ENCODE measurements at regions not wholly inside any gene's neighbourhood (a gene's known extent, or its start where the extent isn't known, plus 50 kb on each side); places are given as distances from the start of the nearest gene placed in this dataset.
"Not testable (repeated sequence)": the region's sequence is repeated elsewhere in the genome, so short reads cannot be mapped to it uniquely, and the experiment has no call there.

DNA sequence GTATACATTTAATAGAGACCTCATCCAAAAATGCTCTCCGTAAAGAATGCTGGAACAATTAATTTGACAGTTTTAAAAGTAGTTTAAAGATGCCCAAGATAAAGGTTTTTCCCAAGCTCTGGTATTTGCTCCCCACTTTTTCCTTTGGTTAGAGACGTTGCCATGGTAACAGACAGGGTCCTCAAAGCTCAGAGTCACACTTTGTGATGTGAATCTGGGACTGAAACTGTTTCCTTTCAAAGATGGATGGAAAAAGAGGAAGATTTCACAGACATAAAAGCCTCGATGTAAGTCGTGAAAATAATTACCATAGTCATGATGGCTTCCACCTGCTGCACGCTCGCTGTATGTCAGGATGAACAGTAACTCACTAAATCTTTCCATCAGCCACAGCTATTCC lies 229.5 kb downstream of the MSX2 start:
- DNase-seq: no peak

DNA sequence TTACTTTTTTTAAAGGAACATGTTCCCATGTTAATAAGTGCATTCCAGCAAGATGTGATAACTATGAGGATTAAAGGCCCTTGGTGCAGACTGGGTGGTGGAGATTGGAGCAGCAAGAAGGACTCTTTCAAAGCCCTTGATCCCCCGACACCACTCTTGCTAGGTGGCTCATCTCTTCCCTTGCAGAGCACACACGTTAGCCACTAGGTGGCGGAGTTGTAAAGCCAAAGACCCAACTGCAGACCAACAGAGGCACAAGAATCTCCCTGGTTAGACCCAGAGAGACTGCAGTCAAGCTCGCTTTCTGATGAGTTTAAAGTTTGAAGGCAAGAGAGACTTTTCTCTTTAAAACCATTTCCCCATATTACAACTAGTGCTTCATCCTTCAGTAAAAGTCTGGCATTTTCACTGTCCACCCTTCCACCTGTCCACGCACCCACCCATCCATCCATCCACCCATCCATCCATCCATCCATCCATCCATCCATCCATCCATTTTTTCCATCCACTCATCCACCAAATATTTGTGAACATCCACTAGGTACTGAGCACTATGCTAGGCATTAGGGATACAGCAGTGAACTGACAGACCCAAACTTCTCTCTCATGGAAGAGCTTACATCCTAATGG lies 226.9 kb downstream of the MSX2 start:
- DNase-seq: peak; percentile 25

DNA sequence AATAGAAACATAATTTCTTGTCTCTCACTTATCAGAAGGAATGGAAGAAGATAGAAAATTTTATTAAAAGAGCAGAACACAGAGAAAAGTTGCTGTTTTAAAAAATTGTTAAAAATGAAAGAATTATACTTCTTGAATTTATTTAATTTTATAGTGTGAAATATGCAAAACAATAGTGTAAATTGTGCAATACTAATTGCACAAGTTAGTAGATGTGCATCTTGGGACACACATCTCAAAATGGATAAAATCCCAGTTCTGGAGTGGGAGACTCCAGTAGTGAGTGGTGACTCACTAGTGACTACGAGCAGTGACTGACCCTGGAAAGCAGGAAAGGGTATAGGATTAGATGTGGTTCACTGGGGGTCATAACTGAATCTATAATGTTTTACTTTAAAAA lies 223.2 kb downstream of the MSX2 start:
- no peak for DNase-seq

DNA sequence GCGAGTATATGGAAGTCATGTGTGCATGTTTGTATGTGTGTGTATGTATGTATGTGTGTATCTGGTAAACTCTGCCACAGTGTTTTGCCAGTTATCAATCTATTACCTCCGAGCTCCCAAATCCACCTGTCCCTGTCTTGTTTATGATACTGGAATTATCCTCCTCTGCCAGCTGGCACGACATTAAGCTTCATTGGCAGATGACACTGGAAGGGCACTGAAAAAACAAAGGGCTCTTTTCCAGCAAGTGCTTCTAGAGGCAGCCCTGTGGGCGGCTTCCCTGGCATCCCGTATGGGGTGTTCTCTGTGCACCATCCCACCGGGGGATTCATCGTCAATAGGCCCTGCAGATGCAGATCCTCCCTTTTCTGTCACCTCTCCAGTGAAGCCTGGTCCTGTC lies 221.5 kb downstream of the MSX2 start:
- DNase-seq: no peak

DNA sequence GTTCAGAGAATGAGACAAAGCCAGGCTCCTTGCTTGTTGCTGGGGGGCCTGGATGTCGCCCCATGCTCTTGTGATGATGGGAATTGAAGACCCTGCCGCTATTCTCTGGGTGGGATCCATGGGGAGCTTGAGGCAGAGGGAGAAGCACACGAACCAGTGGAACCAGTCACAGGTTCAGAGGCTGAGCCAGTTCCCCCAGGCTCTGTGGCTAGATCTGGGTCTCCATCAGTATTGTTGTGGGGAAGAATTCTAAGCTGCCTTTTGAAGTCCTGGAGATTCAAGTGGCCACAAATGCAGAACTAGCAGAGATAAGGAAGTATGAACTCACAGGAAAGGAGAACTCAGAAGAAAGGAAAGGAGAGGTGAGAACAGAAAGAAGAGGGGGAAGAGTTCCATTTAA lies 219.4 kb downstream of the MSX2 start:
- no peak for DNase-seq

DNA sequence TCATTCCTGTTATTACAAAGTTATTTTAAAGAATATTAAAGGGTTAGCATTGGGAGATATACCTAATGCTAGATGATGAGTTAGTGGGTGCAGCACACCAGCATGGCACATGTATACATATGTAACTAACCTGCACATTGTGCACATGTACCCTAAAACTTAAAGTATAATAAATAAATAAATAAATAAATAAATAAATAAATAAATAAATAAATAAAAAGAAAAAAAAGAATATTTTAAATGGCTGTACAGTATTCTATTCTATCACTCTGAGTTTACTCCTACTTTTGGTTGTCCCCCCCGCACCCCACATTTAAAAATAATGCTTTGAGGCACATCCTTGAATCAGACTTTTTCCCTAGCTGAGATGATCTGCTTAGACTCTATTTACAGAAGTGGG lies 218.6 kb downstream of the MSX2 start:
- DNase-seq: not testable (repeated sequence)

DNA sequence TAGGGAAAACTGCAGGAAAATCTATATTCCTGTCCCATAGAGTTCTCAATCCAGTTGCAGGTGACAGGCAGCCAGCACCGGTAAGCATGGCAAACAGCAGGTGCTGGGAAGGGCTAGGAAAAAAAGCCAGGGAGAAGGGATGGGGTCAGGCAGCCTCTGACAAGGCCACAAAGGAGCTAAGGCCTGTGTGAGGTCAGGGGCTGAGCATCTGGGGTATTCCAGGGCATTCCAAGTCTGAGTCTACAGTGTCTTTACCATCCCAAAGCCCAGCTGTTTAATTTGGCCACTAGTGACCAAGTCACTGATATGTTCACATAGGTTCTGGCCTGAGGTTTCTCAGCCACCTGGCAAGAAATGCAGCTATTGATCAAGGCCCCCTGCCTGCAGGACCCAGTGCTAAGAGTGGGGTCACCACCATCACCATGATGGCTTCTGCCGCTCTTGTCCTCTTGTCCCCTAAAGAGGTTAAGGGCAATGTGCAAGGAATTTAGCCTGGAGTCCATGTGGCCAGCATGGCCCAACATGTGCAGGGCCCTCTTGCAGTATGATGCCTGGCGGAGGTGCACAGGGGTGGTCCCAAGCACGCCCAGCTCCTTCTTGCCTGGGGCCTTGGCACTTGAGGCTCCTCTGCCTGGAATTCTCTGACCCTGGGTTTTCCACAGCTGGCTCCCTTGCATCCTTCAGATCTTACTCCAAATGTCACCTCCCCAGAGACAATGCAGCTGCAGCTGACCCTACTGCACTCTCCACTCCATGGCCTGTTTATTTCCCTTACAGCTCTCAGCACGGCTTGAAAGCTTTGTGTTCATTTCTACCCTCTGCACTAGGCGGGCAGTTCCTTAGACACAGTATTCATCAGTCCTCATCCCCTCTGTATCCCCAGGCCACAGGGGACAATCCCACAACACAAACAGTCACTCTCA lies 213.1 kb downstream of the MSX2 start:
- DNase-seq: no peak

DNA sequence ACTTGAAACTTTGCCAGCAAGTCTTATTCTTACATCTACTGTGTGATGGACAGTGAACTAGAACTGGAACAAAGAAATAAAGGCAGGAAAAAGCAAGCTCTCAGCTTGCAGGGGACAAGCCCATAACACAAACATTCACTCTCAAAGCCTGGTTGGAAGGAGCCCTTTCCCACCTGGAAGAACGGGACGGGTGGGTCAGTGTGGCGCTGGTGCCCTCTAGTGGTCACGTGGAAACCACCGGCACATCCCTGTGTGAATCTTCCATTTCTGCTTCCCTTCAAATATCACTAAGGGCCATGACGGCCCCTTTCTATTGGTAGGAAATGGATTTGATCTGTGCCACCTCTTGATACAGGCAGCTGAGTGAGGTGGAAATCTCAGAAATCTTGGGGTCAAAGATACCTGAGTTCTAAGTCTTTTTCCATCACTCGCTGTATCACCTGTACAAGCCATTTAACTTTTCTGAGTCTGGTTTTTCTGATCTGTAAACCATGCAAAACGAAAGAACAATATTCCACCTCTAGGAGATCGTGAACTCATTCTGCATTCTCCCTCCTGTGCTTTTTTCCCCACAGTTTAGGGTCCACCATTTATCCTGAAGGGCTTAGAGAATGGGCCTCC lies 211.6 kb downstream of the MSX2 start:
- DNase-seq: peak; percentile 12

DNA sequence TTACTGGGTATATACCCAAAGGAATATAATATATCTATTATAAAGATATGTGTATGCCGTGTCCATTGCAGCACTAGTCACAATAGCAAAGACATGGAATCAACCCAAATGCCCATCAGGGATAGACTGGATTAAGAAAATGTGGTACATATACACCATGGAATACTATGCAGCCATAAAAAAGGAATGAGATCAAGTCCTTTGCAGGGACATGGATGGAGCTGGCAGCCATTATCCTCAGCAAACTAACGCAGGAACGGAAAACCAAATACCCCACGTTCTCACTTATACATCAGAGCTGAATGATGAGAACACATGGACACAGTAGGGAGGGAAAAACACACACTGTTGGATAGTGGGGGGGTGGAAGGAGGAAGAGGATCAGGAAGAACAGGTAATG lies 206.7 kb downstream of the MSX2 start:
- DNase-seq: not testable (repeated sequence)

DNA sequence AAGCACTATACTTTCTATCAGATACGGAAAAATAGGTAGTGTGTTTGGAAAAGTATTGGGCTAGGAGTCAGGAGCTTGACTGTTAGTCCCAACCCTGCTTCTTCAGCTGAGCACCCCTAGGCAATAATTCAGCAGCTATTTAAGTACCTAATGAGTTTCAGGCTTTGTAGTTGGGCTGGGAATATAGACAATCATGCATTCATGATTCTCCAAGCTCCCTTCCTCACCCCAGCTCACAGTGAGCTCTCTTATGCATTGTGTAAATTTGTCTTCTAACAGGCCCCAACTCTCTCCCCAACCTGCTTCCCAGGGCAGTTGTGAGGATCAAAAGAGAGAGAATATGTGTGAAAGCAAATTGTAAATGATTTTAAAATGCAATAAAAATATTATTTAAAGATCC lies 201.2 kb downstream of the MSX2 start:
- DNase-seq: no peak

DNA sequence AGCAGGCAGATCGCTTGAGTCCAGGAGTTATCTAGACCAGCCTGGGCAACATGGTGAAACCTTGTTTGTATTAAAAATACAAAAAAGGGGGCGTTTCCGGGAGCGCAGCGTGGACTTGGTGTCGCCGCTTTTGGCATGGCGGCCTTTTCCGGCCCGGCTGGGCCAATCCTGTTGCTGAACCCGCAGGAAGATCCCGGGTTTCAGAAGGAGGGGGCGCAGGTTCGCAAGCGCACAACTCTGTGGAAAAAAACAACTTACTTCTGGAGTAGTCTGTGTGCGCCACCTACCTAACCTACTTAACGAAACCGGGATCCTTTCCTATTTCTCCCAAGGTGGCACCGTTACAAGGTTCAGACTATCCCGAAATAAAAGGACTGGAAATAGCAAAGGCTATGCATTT lies 198.6 kb downstream of the MSX2 start:
- no peak for DNase-seq

DNA sequence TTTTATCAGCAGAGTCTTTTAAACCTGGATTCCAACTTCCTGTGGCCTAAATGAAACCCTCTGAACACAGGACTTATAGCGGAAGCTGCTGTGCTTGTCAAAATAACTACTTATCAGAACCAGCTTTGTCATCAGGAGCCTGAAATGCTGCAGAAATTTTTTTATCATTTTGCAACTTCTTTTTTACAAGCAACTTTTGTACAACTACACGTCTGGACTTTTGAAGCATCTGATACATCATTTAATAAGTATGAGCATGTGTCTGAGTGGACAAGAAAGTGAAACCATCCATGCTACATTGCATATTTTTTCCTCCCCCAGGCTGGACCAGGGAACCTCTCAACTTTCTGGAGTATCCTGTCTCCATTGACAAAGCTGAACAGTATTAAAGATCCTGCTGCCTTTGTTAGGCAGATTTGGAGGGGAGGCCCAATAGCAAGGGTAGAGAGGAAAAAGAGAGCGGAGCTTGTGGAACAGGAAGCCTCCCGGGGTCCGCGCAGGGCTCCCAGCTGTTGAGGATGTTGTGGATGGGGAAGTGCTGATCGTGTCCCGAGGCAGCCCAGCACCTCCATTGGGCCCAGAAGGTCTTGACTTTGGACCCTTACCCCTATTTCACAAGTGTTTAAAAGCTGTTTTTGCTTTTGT lies 196.6 kb downstream of the MSX2 start:
- DNase-seq: no peak

DNA sequence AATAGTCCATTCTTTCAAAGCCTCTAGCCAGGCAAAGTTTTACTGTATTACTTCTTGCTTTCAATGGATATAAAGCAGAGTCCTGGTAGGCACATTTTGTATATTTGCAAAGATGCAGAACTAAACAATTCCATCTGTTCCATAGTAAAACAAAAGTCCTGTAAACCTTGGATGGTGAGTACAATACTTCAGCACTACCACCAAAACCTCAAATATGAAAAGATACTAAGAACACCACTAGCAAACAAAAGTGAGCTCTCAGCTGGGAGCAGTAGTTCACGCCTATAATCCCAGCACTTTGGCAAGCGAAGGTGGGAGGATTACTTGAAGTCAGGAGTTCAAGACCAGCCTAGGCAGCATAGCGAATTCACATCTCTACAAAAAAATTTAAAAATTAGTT lies 195.0 kb downstream of the MSX2 start:
- DNase-seq: no peak

DNA sequence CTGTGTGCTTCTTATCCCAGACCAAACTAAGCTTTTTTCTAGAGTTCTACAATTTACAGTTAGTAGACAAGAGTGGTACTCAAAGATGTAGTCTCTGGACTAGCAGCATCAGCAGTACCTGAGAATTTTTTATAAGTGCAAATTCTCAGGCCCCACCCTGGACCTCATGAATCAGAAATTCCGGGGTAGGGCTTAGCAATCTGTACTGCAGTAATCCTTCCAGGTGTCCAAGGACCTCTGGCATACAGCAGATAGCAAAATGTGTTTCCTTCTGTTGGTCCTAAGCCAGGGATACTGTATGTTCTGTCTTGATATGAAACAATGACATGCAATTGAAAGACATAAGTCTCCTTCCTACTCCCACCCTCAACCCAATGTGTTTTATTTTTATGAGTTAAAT lies 194.3 kb downstream of the MSX2 start:
- DNase-seq: no peak

DNA sequence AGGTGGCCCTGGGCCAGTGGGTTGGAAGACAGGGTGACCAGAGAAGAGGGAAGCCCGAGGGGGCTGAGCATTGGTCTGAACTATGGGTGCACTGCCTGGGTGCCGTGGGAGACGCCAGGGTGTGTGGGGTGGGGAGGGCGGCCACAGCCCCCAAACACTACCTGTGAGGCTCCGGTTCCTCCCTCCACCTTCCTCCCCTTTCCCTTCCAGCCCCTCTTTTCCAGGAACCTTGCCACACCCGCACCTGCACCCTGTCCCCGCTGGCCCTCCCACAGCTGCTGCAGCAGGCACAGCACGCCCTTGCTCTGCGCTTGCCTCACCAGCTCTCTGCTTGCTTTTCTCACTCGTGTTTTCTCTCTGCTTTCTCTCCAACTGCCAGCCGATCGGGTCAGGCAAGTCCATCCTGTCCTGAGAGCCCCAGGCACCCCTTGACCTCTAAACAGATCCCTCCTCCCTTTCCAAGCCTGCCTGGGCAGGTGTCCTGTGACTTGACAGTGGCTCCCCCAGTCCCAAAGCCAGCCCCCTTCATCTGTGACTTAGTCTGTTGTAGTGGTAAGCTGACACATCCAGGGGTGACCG lies 193.7 kb downstream of the MSX2 start:
- no peak for DNase-seq

DNA sequence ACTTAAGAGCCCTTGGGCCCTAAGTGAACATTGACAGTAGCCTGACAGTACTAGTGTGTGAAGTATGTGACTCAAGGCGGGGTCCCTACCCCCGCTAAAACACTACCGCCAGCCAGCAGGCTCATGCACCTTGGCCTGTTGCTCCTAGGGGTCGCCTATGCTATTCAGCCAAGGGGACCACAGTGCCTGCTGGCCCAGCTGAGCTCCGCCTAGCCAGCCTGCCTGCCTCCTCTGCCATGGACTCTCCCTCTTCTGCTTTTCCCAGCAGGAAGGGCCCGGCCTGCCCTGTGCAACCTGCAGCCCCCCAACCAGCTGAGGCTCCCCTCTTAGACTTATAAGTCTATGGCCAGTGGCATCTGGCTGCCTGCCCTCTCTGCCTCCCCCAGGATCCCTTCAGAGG lies 193.1 kb downstream of the MSX2 start:
- not testable (repeated sequence) for DNase-seq

DNA sequence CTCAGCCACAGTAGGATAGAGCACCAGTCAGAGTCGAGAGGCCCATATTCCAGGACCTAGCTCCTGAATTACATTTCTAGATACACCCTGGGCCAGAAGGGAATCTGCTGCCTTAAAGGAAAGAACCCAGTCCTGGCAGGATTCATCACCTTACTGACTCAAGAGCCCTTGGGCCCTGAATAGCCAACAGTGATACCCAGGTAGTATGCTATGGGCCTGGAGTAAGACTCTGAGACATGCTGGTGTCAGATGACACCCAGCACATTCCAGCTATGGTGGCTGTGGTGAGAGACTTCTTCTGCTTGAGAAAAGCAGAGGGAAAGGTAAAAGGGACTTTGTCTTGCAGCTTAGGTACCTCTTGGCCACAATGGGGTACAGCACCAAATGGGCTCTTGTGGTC lies 192.5 kb downstream of the MSX2 start:
- DNase-seq: not testable (repeated sequence)

DNA sequence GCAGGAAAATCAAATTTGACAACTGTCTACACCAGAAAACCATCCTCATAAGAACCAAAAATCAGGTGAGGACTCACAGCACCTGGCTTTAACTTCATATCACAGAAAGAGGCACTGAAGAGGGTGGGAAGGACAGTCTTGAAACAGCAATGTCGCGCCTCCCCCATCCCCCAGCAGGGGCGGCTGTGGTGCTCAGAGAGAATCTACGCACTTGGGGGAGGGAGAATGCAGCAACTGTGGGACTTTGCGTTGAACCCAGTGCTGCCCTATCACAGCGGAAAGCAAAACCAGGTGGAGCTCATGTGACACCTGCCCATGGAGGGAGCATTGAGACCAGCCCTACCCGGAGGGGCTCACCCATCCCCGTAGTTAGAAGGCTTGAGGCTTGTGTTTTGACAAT lies 191.8 kb downstream of the MSX2 start:
- no peak for DNase-seq

DNA sequence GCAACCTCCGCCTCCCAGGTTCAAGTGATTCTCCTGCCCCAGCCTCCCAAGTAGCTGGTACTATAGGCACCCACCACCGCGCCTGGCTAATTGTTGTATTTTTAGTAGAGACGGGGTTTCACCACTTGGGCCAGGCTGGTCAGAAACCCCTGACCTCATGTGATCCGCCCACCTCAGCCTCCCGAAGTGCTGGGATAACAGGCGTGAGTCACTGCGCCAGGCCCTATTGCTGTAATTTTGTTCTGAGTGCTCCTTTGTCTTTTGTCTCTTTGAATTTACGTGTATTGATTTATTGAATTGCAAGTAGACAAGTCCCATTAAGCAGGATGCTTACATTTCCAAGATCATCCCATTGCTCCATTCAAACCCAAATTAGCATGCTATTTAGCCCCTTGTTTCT lies 186.7 kb downstream of the MSX2 start:
- no peak for DNase-seq

DNA sequence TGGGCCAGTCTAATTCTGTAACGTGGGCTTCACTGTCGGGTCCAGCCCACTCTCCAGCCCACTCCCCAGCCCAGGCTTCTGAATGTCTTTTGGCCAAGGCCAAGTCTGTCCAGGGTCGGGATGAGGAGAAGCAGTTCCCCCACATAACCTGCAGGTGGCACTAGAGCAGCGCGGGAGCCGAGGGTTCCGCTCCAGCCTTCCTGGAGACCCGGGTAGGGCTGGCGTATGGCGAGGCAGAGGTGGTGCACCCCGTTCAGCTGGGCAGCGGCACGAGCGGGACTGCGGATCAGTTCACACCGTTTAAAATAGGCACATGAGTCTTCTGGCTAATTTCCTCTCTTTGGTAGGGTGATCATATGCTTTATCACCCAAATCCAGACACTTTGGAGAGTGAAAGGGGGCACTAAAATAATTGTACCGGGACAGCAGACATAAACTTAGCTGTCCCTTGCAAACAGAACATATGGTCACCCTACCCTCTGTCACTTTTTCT lies 185.9 kb downstream of the MSX2 start:
- DNase-seq: no peak

DNA sequence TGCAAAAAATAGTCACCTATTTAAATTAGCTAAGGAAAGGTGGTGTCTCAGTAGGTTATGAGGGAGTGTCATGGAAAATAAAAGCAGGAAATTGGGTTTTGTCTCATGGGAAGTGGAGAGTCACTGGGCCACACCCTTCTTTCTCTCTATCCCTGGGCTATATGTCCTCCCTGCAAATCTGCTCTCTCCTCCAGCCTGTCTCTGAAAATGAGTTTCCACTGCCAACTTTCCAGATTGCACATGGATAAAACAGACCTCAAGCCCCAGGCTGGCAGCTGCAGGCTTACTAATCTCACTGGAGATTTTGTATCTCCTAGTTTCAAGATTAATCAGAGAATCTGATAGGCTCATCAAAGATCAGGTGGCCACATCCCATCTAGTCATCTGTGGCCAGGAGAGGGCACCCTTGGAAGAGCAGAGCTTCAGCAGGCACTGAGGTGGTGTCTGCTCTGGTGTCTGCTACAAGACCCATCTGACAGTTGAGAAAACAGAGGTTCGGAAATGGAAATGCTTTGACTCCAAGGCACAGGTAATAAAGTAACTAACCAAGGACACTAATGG lies 178.9 kb downstream of the MSX2 start:
- no peak for DNase-seq

DNA sequence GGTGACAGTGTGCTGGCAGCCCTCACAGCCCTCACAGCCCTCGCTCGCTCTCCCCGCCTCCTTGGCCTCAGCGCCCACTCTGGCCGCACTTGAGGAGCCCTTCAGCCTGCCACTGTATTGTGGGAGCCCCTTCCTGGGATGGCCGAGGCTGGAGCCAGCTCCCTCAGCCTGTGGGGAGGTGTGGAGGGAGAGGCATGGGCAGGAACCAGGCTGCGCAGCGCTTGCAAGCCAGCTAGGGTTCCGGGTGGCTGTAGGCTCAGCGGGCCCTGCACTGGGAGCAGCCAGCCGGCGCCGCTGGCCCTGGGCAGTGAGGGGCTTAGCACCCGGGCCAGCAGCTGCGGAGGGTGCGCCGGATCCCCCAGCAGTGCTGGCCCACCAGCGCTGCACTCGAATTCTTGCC lies 177.0 kb downstream of the MSX2 start:
- DNase-seq: no peak

Measured in amniotic stem cell (primary cell).